GM19193 (cell line): ENCODE measurements at regions not wholly inside any gene's neighbourhood (a gene's known extent, or its start where the extent isn't known, plus 50 kb on each side); places are given as distances from the start of the nearest gene placed in this dataset.

Source experiments
- POLR2A ChIP-seq: IDR thresholded peaks from 4 replicates; pipeline ENCODE4 v1.6.1; 2011; ENCODE audit not compliant: insufficient read depth, insufficient read length; ENCODE audit errors: extremely low read depth

- TF ChIP-seq POLR2A: no peak
Measured at GRCh38 chr2:129462349-129462748, 517.1 kb upstream of the RAB6C start.

- TF ChIP-seq POLR2A: no peak
Measured at GRCh38 chr2:129462967-129463366, 516.5 kb upstream of the RAB6C start.

GRCh38 chr2:129464036-129464435, 515.4 kb upstream of the RAB6C start:
- no peak for TF ChIP-seq POLR2A

- TF ChIP-seq POLR2A: no peak
Measured at GRCh38 chr2:129464631-129465030, 514.8 kb upstream of the RAB6C start.

GRCh38 chr2:129465045-129465444, 514.4 kb upstream of the RAB6C start:
- TF ChIP-seq POLR2A: no peak

- TF ChIP-seq POLR2A: no peak
Measured at GRCh38 chr2:129466389-129466788, 513.1 kb upstream of the RAB6C start.

GRCh38 chr2:129467012-129467779, 512.3 kb upstream of the RAB6C start:
- TF ChIP-seq POLR2A: no peak

- no peak for TF ChIP-seq POLR2A
Measured at GRCh38 chr2:129467941-129468340, 511.5 kb upstream of the RAB6C start.

GRCh38 chr2:129468879-129469278, 510.6 kb upstream of the RAB6C start:
- no peak for TF ChIP-seq POLR2A

- TF ChIP-seq POLR2A: no peak
Measured at GRCh38 chr2:129469389-129469788, 510.1 kb upstream of the RAB6C start.

GRCh38 chr2:129469871-129470270, 509.6 kb upstream of the RAB6C start:
- no peak for TF ChIP-seq POLR2A

- no peak for TF ChIP-seq POLR2A
Measured at GRCh38 chr2:129478902-129479517, 500.5 kb upstream of the RAB6C start.

GRCh38 chr2:129479892-129480291, 499.6 kb upstream of the RAB6C start:
- TF ChIP-seq POLR2A: no peak

- TF ChIP-seq POLR2A: no peak
Measured at GRCh38 chr2:129480790-129481189, 498.7 kb upstream of the RAB6C start.

GRCh38 chr2:129481306-129482219, 497.9 kb upstream of the RAB6C start:
- TF ChIP-seq POLR2A: no peak
